NCI-H2196 (cell line): ENCODE measurements at regions not wholly inside any gene's neighbourhood (a gene's known extent, or its start where the extent isn't known, plus 50 kb on each side); places are given as distances from the start of the nearest gene placed in this dataset.

ENCODE experiments used
- DNase-seq: peaks from one replicate; lab custom pipeline; 2025; ENCODE audit not compliant: unreplicated experiment; lab: John Stamatoyannopoulos, UW

DNA sequence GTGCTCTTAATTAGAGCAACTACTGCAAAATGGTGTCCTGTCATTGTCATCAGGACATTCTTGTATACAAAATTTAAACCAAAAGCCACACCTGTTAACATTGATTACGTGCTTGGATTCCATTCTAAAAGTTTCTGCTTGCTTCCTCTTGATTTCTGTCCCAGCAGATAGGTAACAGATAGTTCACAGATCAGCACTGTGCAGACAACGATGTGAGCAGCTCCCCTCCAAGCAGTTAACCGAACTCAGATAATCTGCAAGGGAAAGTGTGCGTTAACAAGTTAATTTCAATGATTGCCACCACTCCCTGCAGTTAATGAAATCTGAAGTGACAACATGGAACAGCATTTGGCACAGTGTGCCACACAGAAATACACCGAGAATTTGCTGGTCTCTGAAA, 54.4 kb upstream of the RELL1 start:
- no peak for DNase-seq

DNA sequence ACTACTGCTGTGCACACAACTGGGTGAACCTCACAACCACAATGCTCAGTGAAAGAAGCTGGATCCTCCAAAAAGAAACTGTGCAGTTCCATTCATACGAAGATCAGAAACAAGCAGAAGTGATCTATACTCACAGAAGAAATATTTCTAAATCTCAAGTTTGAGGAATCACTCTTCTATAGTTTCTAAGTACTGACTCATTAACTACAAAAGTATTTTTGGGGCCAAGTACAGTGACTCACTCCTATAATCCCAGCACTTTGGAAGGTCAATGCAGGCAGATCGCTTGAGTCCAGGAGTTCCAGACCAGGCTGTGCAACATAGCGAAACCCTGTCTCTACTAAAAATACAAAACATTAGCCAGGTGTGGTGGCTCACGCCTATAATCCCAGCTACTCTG, 51.3 kb upstream of the RELL1 start:
- no peak for DNase-seq
